IMR-90 (cell line): ENCODE measurements at regions not wholly inside any gene's neighbourhood (a gene's known extent, or its start where the extent isn't known, plus 50 kb on each side); places are given as distances from the start of the nearest gene placed in this dataset.

Source experiments
- ATAC-seq: fragments of 200-7000 bp; cut with Tn5 transposase; 2 replicates; pipeline ENCODE4 v1.9.1; 2020; ENCODE audit warnings: low read depth, mild to moderate bottlenecking, moderate library complexity
- BruUV-seq: library from RNA; stranded (reverse); fragments of 400-500 nt; replicated peaks from 2 replicates; lab custom pipeline; 2021; lab: Mats Ljungman, UMichigan
- CTCF ChIA-PET: fragments of 300-600 bp; formaldehyde crosslinking; extraction: SDS; loops from one replicate; lab custom pipeline; 2021; ENCODE audit warnings: antibody characterized with exemption; lab: Yijun Ruan, JAX
- POLR2A ChIA-PET: fragments of 300-600 bp; sonication (Branson Sonifier 250); formaldehyde crosslinking; loops from one replicate; lab custom pipeline; 2022; ENCODE audit warnings: antibody characterized with exemption; ENCODE audit not compliant: unreplicated experiment; lab: Charles Lee
- DNase-seq: peaks from one replicate; pipeline ENCODE4 v3.0.0; 2013
- H2AFZ ChIP-seq: replicated peaks from 2 replicates; pipeline ENCODE3; 2013; ENCODE audit warnings: low read length, mild to moderate bottlenecking; ENCODE audit not compliant: poor library complexity
- H2AK5ac ChIP-seq: 2 replicates; pipeline ENCODE4 v1.6.1; 2013; ENCODE audit warnings: low read depth, low read length, inconsistent platforms
- H2AK9ac ChIP-seq: replicated peaks from 2 replicates; pipeline ENCODE3; 2013; ENCODE audit warnings: mild to moderate bottlenecking, low read depth, low read length, moderate library complexity; ENCODE audit not compliant: poor library complexity
- H2BK120ac ChIP-seq: 2 replicates; pipeline ENCODE4 v1.6.1; 2013; ENCODE audit warnings: low read depth, low read length, inconsistent platforms
- H2BK15ac ChIP-seq: 3 replicates; pipeline ENCODE4 v1.6.1; 2013; ENCODE audit warnings: low read depth, low read length, inconsistent platforms
- H2BK20ac ChIP-seq: 2 replicates; pipeline ENCODE4 v1.6.1; 2013; ENCODE audit warnings: low read depth, mild to moderate bottlenecking, inconsistent platforms, low read length, moderate library complexity
- H2BK5ac ChIP-seq: 2 replicates; pipeline ENCODE4 v1.6.1; 2013; ENCODE audit warnings: mild to moderate bottlenecking, low read depth, low read length, inconsistent platforms; ENCODE audit not compliant: poor library complexity, severe bottlenecking
- H3K14ac ChIP-seq: replicated peaks from 2 replicates; pipeline ENCODE4 v1.6.1; 2013; ENCODE audit warnings: low read depth, low read length, inconsistent platforms
- H3K18ac ChIP-seq: 2 replicates; pipeline ENCODE4 v1.6.1; 2013; ENCODE audit warnings: low read depth, low read length, control low read depth
- H3K23ac ChIP-seq: 2 replicates; pipeline ENCODE4 v1.6.1; 2013; ENCODE audit warnings: low read depth, low read length, inconsistent platforms
- H3K27ac ChIP-seq: 2 replicates; pipeline ENCODE4 v1.5.1; 2013; ENCODE audit warnings: mild to moderate bottlenecking, control low read depth, low read length; ENCODE audit not compliant: insufficient read depth
- H3K27me3 ChIP-seq: 2 replicates; pipeline ENCODE4 v1.6.1; 2013; ENCODE audit warnings: low read length; ENCODE audit not compliant: control insufficient read depth, insufficient read depth
- H3K36me3 ChIP-seq: 2 replicates; pipeline ENCODE4 v1.6.1; 2013; ENCODE audit warnings: low read length, mixed read lengths; ENCODE audit not compliant: control insufficient read depth, insufficient read depth
- H3K4ac ChIP-seq: 2 replicates; pipeline ENCODE4 v1.6.1; 2013; ENCODE audit warnings: low read depth, low read length, inconsistent platforms
- H3K4me1 ChIP-seq: 2 replicates; pipeline ENCODE4 v1.6.1; 2013; ENCODE audit warnings: low read length, mixed read lengths; ENCODE audit not compliant: control insufficient read depth, insufficient read depth
- H3K4me2 ChIP-seq: 2 replicates; pipeline ENCODE4 v1.6.1; 2013; ENCODE audit warnings: low read depth, mild to moderate bottlenecking, control low read depth, low read length, moderate library complexity
- H3K4me3 ChIP-seq: 2 replicates; pipeline ENCODE4 v1.5.1; 2013; ENCODE audit warnings: low read depth, mild to moderate bottlenecking, control low read depth, low read length, moderate library complexity; ENCODE audit not compliant: insufficient read depth
- H3K56ac ChIP-seq: 2 replicates; pipeline ENCODE4 v1.6.1; 2013; ENCODE audit warnings: low read length, inconsistent platforms; ENCODE audit not compliant: insufficient read depth; ENCODE audit errors: extremely low read depth
- H3K79me1 ChIP-seq, 2 experiments: 2 replicates each; pipeline ENCODE4 v1.6.1; 2013; ENCODE audit warnings: low read length in 2 of 2, inconsistent platforms in 1 of 2, low read depth in 1 of 2
- H3K9ac ChIP-seq: 2 replicates; pipeline ENCODE4 v1.6.1; 2013; ENCODE audit warnings: low read depth, low read length, control low read depth
- H3K9me1 ChIP-seq: 2 replicates; pipeline ENCODE4 v1.6.1; 2013; ENCODE audit warnings: low read length, inconsistent platforms; ENCODE audit not compliant: insufficient read depth
- H3K9me3 ChIP-seq: 2 replicates; pipeline ENCODE4 v1.6.1; 2013; ENCODE audit warnings: low read length; ENCODE audit not compliant: control insufficient read depth, insufficient read depth
- H4K20me1 ChIP-seq: 2 replicates; pipeline ENCODE4 v1.6.1; 2013; ENCODE audit warnings: low read length, inconsistent platforms; ENCODE audit not compliant: insufficient read depth
- H4K5ac ChIP-seq: 2 replicates; pipeline ENCODE4 v1.6.1; 2013; ENCODE audit warnings: mild to moderate bottlenecking, low read depth, low read length, control low read depth
- H4K8ac ChIP-seq, 2 experiments: 2 replicates each; pipeline ENCODE4 v1.6.1; 2013; ENCODE audit warnings: low read depth in 2 of 2, low read length in 2 of 2, control low read depth in 1 of 2, inconsistent platforms in 1 of 2
- H4K91ac ChIP-seq: 2 replicates; pipeline ENCODE4 v1.6.1; 2013; ENCODE audit warnings: low read depth, low read length, inconsistent platforms; ENCODE audit not compliant: insufficient read depth
- BHLHE40 ChIP-seq: fragments of 150-350 bp; IDR thresholded peaks from 2 replicates; pipeline ENCODE4 v1.6.1; 2016; ENCODE audit warnings: mild to moderate bottlenecking, low read depth, low read length
- CEBPB ChIP-seq: IDR thresholded peaks from 2 replicates; pipeline ENCODE4 v1.6.1; 2012; ENCODE audit warnings: low read depth, low read length, improper control_type of control experiment
- CHD1 ChIP-seq: IDR thresholded peaks from 2 replicates; pipeline ENCODE4 v1.6.1; 2012; ENCODE audit warnings: low read depth, low read length, improper control_type of control experiment
- ELK1 ChIP-seq: fragments of 150-350 bp; IDR thresholded peaks from 2 replicates; pipeline ENCODE4 v1.6.1; 2016; ENCODE audit warnings: low read depth, mild to moderate bottlenecking, low read length, moderate library complexity, borderline replicate concordance
- MAFK ChIP-seq: IDR thresholded peaks from 2 replicates; pipeline ENCODE4 v1.6.1; 2012; ENCODE audit warnings: low read depth, low read length, improper control_type of control experiment
- MAZ ChIP-seq: IDR thresholded peaks from 2 replicates; pipeline ENCODE4 v1.6.1; 2012; ENCODE audit warnings: low read depth, mild to moderate bottlenecking, low read length, improper control_type of control experiment, moderate library complexity, borderline replicate concordance
- MXI1 ChIP-seq: IDR thresholded peaks from 2 replicates; pipeline ENCODE4 v1.6.1; 2012; ENCODE audit warnings: low read depth, mild to moderate bottlenecking, low read length, moderate library complexity, borderline replicate concordance
- NFE2L2 ChIP-seq: fragments of 150-350 bp; IDR thresholded peaks from 2 replicates; pipeline ENCODE4 v1.6.1; 2016; ENCODE audit warnings: low read depth, mild to moderate bottlenecking, low read length
- POLR2A ChIP-seq: IDR thresholded peaks from 2 replicates; pipeline ENCODE4 v1.6.1; 2012; ENCODE audit warnings: mild to moderate bottlenecking, low read depth, low read length
- RAD21 ChIP-seq: IDR thresholded peaks from 2 replicates; pipeline ENCODE4 v1.6.1; 2012; ENCODE audit warnings: low read length, improper control_type of control experiment
- RCOR1 ChIP-seq: IDR thresholded peaks from 2 replicates; pipeline ENCODE4 v1.6.1; 2012; ENCODE audit warnings: mild to moderate bottlenecking, low read length, improper control_type of control experiment; ENCODE audit not compliant: insufficient replicate concordance
- RFX5 ChIP-seq: IDR thresholded peaks from 2 replicates; pipeline ENCODE4 v1.8.0; 2012; ENCODE audit warnings: low read depth, mild to moderate bottlenecking, low read length, moderate library complexity
- SMC3 ChIP-seq: fragments of 150-350 bp; IDR thresholded peaks from 2 replicates; pipeline ENCODE4 v1.6.1; 2016; ENCODE audit warnings: low read depth, mild to moderate bottlenecking, antibody characterized with exemption, low read length, moderate library complexity
- WGBS, 2 experiments: methylation state at CpG; one replicate each; pipeline versions ENCODE4 v1.1.5 to v1.1.7; 2013; ENCODE audit warnings: missing lambda C conversion rate in 2 of 2; ENCODE audit not compliant: insufficient read length in 1 of 2; ENCODE audit errors: extremely low coverage in 2 of 2; 5-methylcytosine and 5-hydroxymethylcytosine counted together
- dilution Hi-C: fragments of 300-500 bp; cut with HindIII; formaldehyde crosslinking; loops from one replicate; pipeline ENCODE4 v1.14.3; 2018; ENCODE audit warnings: low sequenced_read_pairs; ENCODE audit not compliant: unreplicated experiment
- in situ Hi-C: fragments of 300-500 bp; cut with MboI; formaldehyde crosslinking; loops from 3 replicates; pipeline ENCODE4 v1.14.3; 2019; ENCODE audit warnings: low sequenced_read_pairs, inconsistent platforms, mixed read lengths
- intact Hi-C: fragments of 100-400 bp; cut with micrococcal nuclease; formaldehyde crosslinking; loops from 2 replicates; pipeline ENCODE4 v1.10.0; 2022
- TF ChIP-seq, protein P1 (sequence below): fragments of 150-350 bp; IDR thresholded peaks from 2 replicates; pipeline ENCODE4 v1.6.1; 2017; ENCODE audit warnings: mild to moderate bottlenecking, antibody characterized with exemption, low read length, low read depth
- TF ChIP-seq, protein P2 (sequence below): conservative IDR thresholded peaks from 2 replicates; pipeline ENCODE4 v1.5.1; 2012; ENCODE audit warnings: mild to moderate bottlenecking, low read depth, low read length, improper control_type of control experiment

DNA sequence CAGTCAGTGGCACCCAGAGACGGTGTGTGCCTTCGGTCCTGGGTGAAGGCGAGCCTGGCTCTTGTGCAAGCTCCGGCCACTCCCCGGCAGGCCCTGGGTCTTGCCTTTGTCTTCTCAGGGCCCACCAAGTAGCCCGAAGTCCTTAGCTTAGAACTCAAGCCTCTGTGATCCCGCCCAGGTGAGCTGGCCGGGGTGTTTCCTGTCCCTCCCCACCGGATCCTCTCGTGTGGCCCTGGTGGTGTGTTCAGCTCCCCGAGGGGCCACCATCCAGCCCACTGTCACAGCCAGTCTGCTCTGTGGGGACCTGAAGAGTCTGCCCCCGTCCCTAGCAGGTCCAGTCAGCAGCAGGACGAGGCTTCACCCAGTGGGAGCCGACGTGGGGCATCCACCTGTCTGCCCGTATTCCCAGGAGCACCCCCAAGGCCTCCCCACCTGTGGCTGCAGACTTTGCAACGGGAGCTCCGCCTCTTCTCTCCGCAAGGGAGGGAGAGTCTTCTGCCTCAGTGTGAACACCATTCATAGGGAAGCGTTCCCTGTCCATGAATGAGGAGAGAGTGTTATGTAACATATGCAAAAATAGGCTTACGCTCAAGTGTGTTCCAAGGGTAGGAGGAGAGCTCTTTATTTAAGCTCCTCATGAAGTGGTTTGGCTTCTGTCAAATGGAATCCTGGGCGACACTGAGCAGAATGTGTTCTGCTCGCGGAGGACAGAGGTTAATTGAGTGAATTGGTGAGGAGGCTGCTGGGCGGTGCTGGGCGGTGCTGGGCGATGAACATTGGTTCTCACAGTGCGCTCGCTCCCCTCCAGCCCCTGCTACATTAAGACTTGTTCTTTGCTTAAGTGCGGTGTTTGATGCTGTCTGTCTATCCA lies 108.9 kb downstream of the CRYAA start:
- no peak overlapping the region for H2AK9ac ChIP-seq
- no peak overlapping the region for H2AFZ ChIP-seq
- ATAC-seq = no peak
- no peak overlapping the region for H4K91ac ChIP-seq
- no peak overlapping the region for H3K18ac ChIP-seq
- BruUV-seq = no TSS peak
- no peak overlapping the region for H3K4me3 ChIP-seq
- H3K4me2 ChIP-seq = no peak overlapping the region
- intact Hi-C loops = no loop called here
- H3K27me3 ChIP-seq = peaks cover 53% of the 10 kb centered on the region
- no peak overlapping the region for H2BK120ac ChIP-seq
- H3K79me1 ChIP-seq = no peaks in the 10 kb centered on the region
- H3K9me3 ChIP-seq = no peaks in the 10 kb centered on the region
- in situ Hi-C loops = no loop called here
- DNase-seq = no peak
- no peak overlapping the region for H3K23ac ChIP-seq
- no peaks in the 10 kb centered on the region for H3K36me3 ChIP-seq
- no peak overlapping the region for H3K4ac ChIP-seq
- H2AK5ac ChIP-seq = no peak overlapping the region
- H2BK20ac ChIP-seq = no peak overlapping the region
- H4K20me1 ChIP-seq = no peaks in the 10 kb centered on the region; the same call in 1 of the 2 replicates
- WGBS, 2 experiments = 54% methylated on average over 9 of the region's 30 CpGs; no CpG with 5 or more reads in 1 of the 2 experiments
- POLR2A ChIA-PET = no interaction called here
- CTCF ChIA-PET = no interaction called here
- no peak overlapping the region for H2BK5ac ChIP-seq
- H3K9ac ChIP-seq = no peak overlapping the region
- no peak overlapping the region for H3K27ac ChIP-seq
- H4K8ac ChIP-seq = no peak overlapping the region
- no peak overlapping the region for H2BK15ac ChIP-seq
- H3K56ac ChIP-seq = no peak overlapping the region
- dilution Hi-C loops = no loop called here
- no peak overlapping the region for H3K14ac ChIP-seq
- no peaks in the 10 kb centered on the region for H3K4me1 ChIP-seq
- no peak overlapping the region for H4K5ac ChIP-seq
- H3K9me1 ChIP-seq = no peaks in the 10 kb centered on the region; the same call in 1 of the 2 replicates
- TF ChIP-seq RCOR1 (no peak), RAD21 (no peak), CHD1 (no peak), SMC3 (no peak), ELK1 (no peak), NFE2L2 (no peak), BHLHE40 (no peak), RFX5 (no peak), MAFK (no peak), CEBPB (no peak), POLR2A (no peak), MXI1 (no peak), MAZ (no peak)
- TF ChIP-seq, protein P1, sequence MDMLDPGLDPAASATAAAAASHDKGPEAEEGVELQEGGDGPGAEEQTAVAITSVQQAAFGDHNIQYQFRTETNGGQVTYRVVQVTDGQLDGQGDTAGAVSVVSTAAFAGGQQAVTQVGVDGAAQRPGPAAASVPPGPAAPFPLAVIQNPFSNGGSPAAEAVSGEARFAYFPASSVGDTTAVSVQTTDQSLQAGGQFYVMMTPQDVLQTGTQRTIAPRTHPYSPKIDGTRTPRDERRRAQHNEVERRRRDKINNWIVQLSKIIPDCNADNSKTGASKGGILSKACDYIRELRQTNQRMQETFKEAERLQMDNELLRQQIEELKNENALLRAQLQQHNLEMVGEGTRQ = no peak
- TF ChIP-seq, protein P2, sequence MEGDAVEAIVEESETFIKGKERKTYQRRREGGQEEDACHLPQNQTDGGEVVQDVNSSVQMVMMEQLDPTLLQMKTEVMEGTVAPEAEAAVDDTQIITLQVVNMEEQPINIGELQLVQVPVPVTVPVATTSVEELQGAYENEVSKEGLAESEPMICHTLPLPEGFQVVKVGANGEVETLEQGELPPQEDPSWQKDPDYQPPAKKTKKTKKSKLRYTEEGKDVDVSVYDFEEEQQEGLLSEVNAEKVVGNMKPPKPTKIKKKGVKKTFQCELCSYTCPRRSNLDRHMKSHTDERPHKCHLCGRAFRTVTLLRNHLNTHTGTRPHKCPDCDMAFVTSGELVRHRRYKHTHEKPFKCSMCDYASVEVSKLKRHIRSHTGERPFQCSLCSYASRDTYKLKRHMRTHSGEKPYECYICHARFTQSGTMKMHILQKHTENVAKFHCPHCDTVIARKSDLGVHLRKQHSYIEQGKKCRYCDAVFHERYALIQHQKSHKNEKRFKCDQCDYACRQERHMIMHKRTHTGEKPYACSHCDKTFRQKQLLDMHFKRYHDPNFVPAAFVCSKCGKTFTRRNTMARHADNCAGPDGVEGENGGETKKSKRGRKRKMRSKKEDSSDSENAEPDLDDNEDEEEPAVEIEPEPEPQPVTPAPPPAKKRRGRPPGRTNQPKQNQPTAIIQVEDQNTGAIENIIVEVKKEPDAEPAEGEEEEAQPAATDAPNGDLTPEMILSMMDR = no peak
